Testis (tissue), 2 donors: ENCODE measurements at regions not wholly inside any gene's neighbourhood (a gene's known extent, or its start where the extent isn't known, plus 50 kb on each side); places are given as distances from the start of the nearest gene placed in this dataset.

Experiments
- CTCF ChIP-seq, 3 experiments: fragments of 450-650 bp in 2 of 3; fragments of 200-600 bp in 1 of 3; sonication (generic) in 1 of 3; IDR thresholded peaks; one replicate each; pipeline ENCODE4 v1.5.1; 2016 to 2019; ENCODE audit warnings: antibody characterized with exemption in 3 of 3, mild to moderate bottlenecking in 2 of 3, moderate library complexity in 1 of 3
- POLR2A ChIP-seq: fragments of 450-650 bp; IDR thresholded peaks from one replicate; pipeline ENCODE4 v1.6.1; 2017; ENCODE audit warnings: antibody characterized with exemption, mild to moderate bottlenecking, moderate library complexity

GRCh38 chr20:54848984-54849538, 373.7 kb downstream of the DOK5 start:
- TF ChIP-seq CTCF (IDR thresholded peaks at IDR 0.05) (no peak), POLR2A (no peak)
